Lower leg skin (tissue), 3 donors: ENCODE measurements at regions not wholly inside any gene's neighbourhood (a gene's known extent, or its start where the extent isn't known, plus 50 kb on each side); places are given as distances from the start of the nearest gene placed in this dataset.

Experiments
- CTCF ChIP-seq, 3 donors: fragments of 450-650 bp; IDR thresholded peaks; one replicate each; pipeline ENCODE4 v1.5.1; 2016; ENCODE audit warnings: antibody characterized with exemption in 3 of 3, mild to moderate bottlenecking in 3 of 3, moderate library complexity in 2 of 3
- POLR2A ChIP-seq, 2 donors: fragments of 450-650 bp; IDR thresholded peaks; one replicate each; pipeline ENCODE4 v1.6.1; 2016 to 2017; ENCODE audit warnings: antibody characterized with exemption in 2 of 2, mild to moderate bottlenecking in 1 of 2, moderate library complexity in 1 of 2

DNA sequence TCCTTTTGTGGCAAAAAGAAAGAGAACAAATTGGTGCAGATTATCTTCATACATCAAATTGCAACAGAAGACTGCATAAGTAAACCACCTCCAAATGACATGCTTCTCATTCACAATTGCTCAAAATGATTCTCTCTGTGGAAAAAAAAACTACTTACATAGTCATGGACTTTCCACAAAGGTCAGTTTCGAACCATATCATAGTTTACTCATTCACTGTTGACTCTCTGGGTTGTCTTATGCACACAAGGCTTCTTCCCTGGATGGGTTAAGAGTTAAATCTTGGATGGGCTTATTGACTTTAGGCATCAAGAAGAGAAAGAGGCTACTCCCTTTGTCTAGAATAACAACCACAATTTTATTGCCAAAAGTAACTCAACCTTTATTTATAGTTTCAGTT, 91.3 kb upstream of the RAB27B start:
- TF ChIP-seq CTCF (IDR thresholded peaks at IDR 0.05) (no peak), POLR2A (IDR thresholded peaks at IDR 0.05) (no peak)
